BE2C (cell line): ENCODE measurements at regions not wholly inside any gene's neighbourhood (a gene's known extent, or its start where the extent isn't known, plus 50 kb on each side); places are given as distances from the start of the nearest gene placed in this dataset.

Experiments used
- DNase-seq: peaks from one replicate; pipeline ENCODE4 v3.0.0-alpha.2; 2020
- H3K27me3 ChIP-seq: fragments of 250-450 bp; sonication (Bioruptor Pico); 2 replicates; pipeline ENCODE4 v1.5.1; 2020; ENCODE audit warnings: mild to moderate bottlenecking
- H3K36me3 ChIP-seq: fragments of 250-450 bp; sonication (Bioruptor Pico); 2 replicates; pipeline ENCODE4 v1.5.1; 2020; ENCODE audit warnings: mild to moderate bottlenecking
- H3K4me1 ChIP-seq: fragments of 250-450 bp; sonication (Bioruptor Pico); 2 replicates; pipeline ENCODE4 v1.5.1; 2020
- H3K4me3 ChIP-seq: 2 replicates; pipeline ENCODE4 v1.5.1; 2011; ENCODE audit warnings: low read depth, low read length
- H3K9me3 ChIP-seq: fragments of 250-450 bp; sonication (Bioruptor Pico); 2 replicates; pipeline ENCODE4 v1.5.1; 2020
- TF ChIP-seq, protein P1 (sequence below): IDR thresholded peaks from 2 replicates; pipeline ENCODE4 v1.5.1; 2012; ENCODE audit warnings: mild to moderate bottlenecking, low read depth, low read length

- no peaks in the 10 kb centered on the region for H3K36me3 ChIP-seq
- TF ChIP-seq, protein P1, sequence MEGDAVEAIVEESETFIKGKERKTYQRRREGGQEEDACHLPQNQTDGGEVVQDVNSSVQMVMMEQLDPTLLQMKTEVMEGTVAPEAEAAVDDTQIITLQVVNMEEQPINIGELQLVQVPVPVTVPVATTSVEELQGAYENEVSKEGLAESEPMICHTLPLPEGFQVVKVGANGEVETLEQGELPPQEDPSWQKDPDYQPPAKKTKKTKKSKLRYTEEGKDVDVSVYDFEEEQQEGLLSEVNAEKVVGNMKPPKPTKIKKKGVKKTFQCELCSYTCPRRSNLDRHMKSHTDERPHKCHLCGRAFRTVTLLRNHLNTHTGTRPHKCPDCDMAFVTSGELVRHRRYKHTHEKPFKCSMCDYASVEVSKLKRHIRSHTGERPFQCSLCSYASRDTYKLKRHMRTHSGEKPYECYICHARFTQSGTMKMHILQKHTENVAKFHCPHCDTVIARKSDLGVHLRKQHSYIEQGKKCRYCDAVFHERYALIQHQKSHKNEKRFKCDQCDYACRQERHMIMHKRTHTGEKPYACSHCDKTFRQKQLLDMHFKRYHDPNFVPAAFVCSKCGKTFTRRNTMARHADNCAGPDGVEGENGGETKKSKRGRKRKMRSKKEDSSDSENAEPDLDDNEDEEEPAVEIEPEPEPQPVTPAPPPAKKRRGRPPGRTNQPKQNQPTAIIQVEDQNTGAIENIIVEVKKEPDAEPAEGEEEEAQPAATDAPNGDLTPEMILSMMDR, result no peak
- H3K27me3 ChIP-seq, result no peaks in the 10 kb centered on the region; the same call in 1 of the 2 replicates
- no peak overlapping the region for H3K4me3 ChIP-seq
- DNase-seq, result no peak
- no peaks in the 10 kb centered on the region for H3K9me3 ChIP-seq
- H3K4me1 ChIP-seq, result no peaks in the 10 kb centered on the region
These were observed 1101.4 kb downstream of the ROBO2 start for GRCh38 chr3:78141269-78141668.

DNA sequence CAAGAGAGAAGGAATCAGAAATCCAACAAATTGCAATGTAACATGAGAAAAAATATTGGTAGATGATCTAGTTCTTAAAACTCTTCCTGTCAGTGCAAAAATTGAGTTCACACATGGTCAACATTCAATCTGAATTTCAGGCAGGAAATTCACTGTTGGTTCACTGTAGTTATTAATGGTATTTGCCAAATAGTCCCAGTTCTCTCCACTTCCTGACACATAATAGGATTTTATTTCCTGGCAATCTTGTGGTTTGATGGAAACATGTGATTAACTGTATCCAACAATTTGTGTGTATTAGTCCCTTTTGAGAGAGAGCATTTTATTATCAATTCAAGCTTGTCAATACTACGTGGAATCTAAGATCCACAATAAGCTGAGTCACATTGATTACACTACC is 1103.1 kb downstream of the ROBO2 start:
- TF ChIP-seq, protein P1, result no peak
- no peaks in the 10 kb centered on the region for H3K9me3 ChIP-seq
- no peaks in the 10 kb centered on the region for H3K36me3 ChIP-seq
- DNase-seq, result no peak
- no peak overlapping the region for H3K4me3 ChIP-seq
- no peaks in the 10 kb centered on the region for H3K4me1 ChIP-seq
- no peaks in the 10 kb centered on the region; the same call in 1 of the 2 replicates for H3K27me3 ChIP-seq

- H3K27me3 ChIP-seq, result no peaks in the 10 kb centered on the region
- H3K9me3 ChIP-seq, result no peaks in the 10 kb centered on the region
- no peak for DNase-seq
- TF ChIP-seq, protein P1, result no peak
- no peaks in the 10 kb centered on the region for H3K4me1 ChIP-seq
- no peaks in the 10 kb centered on the region for H3K36me3 ChIP-seq
- no peak overlapping the region for H3K4me3 ChIP-seq
These were observed 1109.3 kb downstream of the ROBO2 start for GRCh38 chr3:78148986-78149717.

- no peak for DNase-seq
- H3K4me1 ChIP-seq, result no peaks in the 10 kb centered on the region
- no peaks in the 10 kb centered on the region for H3K27me3 ChIP-seq
- H3K9me3 ChIP-seq, result no peaks in the 10 kb centered on the region
- no peak overlapping the region for H3K4me3 ChIP-seq
- no peaks in the 10 kb centered on the region for H3K36me3 ChIP-seq
- TF ChIP-seq, protein P1, result no peak
These were observed 1114.1 kb downstream of the ROBO2 start for GRCh38 chr3:78153973-78154372.

DNA sequence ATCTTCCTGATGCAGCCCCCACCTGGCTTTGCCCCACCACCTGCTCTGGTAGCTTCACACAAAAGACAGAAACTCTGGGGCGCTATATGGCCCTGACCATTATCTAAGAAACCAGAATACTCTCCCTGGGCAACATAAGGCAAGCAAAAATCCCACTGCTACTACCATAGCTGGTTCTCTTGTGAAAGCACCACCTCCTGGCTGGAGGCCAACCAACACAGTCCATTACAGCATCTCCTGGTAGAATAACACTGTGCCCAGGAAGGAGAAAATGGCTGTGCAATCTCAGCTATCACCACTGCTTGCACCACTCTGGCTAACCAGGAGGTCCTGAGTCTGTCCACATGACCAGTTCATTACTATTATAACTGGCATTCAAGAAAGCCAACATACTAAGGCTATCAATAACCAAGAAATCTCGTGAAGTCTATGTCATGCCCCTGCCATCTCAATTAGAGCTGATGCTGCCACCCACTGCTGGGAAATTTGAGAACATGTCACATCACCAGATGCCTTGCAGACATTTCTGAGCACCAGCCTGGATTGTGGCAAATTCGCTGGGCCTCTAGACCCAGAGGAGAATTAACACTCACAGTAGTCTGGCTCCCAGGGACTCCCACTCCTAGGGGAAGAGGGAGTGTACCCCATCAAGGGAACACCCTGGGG is 1114.8 kb downstream of the ROBO2 start:
- H3K4me3 ChIP-seq, result no peak overlapping the region
- no peaks in the 10 kb centered on the region for H3K4me1 ChIP-seq
- DNase-seq, result peak; percentile 45
- no peaks in the 10 kb centered on the region for H3K36me3 ChIP-seq
- no peaks in the 10 kb centered on the region for H3K27me3 ChIP-seq
- TF ChIP-seq, protein P1, result 0 out of 2 replicates have a peak, but pooled peaks have one; percentile 10
- no peaks in the 10 kb centered on the region for H3K9me3 ChIP-seq

GRCh38 chr3:78161736-78162135 is 1121.8 kb downstream of the ROBO2 start:
- no peaks in the 10 kb centered on the region for H3K27me3 ChIP-seq
- no peak overlapping the region for H3K4me3 ChIP-seq
- TF ChIP-seq, protein P1, result no peak
- no peaks in the 10 kb centered on the region for H3K36me3 ChIP-seq
- H3K9me3 ChIP-seq, result no peaks in the 10 kb centered on the region
- DNase-seq, result no peak
- H3K4me1 ChIP-seq, result no peaks in the 10 kb centered on the region
